Ramos (cell line): ENCODE measurements at regions not wholly inside any gene's neighbourhood (a gene's known extent, or its start where the extent isn't known, plus 50 kb on each side); places are given as distances from the start of the nearest gene placed in this dataset.
"Not testable (repeated sequence)": the region's sequence is repeated elsewhere in the genome, so short reads cannot be mapped to it uniquely, and the experiment has no call there.

Source experiments
- in situ Hi-C: fragments of 300-500 bp; cut with MboI; formaldehyde crosslinking; loops from one replicate; pipeline ENCODE4 v1.14.3; 2022; ENCODE audit warnings: low sequenced_read_pairs; ENCODE audit not compliant: unreplicated experiment

DNA sequence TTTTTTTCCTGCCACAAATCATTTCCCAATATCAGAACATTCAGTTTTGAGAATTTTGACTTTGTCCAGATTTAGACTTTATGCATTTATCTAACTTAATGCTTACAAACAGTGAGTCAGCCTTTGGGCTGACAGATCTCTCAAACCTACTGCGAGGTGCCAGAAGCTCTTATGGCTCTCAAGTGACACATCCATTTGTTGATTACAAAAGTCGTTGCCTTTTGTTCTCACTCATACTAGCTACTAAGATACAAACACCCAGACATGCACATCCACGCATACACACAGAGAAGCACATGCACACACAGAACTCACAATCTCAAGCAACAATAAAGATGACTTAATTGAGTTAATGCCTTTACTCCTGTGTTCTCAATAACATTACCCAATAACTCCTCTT, 1147.5 kb downstream of the DIAPH3 start:
- in situ Hi-C loops: no loop called here

DNA sequence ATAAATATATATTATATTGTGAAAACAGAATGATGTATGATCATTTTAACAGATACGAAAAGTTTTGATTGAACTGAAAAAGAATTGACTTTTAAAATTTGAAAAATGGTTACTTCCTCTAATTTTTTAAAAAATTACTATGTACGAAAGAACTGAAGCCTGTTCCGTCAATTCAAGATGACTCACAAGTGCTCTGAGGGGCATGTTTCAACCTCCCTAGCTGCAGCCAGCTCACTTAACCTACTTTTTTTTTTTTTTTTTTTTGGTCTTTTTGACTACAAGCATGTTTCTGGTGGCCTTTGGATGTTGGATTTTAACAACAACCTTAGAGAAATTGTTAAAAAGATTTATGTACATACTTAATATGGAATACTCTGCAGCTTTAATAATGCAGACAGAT, 1139.3 kb downstream of the DIAPH3 start:
- in situ Hi-C loops: no loop called here

DNA sequence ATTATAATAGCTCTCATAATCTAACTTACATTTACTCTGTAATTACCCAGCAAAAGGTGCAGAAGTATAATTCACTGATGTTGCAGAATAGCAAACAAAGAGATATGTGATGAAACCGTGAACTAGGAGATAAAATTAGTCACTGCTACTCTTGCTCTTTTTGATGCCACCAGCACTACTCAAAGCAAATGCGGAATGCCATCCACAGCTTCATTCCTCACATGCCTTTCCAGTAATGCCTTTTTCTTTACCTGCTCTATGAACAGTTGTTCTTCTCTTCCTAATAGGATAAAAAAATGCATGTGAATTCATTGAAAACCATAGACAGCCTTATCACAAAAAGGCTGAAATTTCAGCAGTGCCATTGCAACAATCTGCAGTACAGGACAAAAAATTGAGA, 1129.5 kb downstream of the DIAPH3 start:
- in situ Hi-C loops: no loop called here

DNA sequence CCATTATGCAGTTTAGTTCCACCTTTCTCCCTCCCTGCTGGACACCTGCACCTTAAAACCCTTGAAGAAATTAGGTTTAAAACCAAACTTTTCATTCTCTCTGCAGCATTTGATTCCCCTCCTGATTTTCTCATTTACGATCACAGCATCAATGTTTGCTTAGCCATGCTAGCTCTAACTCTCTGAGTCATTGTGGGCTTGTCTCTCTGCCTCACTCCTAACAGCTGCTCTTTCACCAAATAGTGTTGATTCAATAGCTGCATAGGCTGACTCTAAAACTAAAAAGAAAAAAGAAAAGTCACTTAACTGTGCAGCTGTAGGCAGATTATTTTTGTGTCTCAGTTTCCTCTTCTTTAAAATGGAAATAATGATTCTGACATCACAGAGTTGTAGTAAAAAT, 1124.9 kb downstream of the DIAPH3 start:
- in situ Hi-C loops: no loop called here

DNA sequence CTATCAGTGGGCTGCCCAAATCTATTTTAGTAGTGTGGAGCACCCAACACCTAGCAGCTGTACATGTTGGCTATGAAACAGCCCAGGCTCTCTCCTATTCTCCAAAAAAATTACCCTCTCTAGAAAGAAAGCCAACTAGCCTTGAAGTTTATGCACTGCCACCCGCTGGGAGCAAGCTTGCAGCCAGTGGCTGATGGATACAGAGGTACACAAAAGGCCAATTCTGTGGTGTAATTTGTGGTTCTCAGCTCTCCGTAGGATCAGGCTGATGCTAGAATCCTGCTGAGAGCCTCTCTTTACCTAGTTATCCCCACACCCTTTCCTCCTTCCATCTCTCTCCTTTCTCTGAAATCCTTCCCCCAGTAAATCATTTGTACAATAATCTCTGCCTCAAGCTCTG, 1120.7 kb downstream of the DIAPH3 start:
- in situ Hi-C loops: no loop called here

DNA sequence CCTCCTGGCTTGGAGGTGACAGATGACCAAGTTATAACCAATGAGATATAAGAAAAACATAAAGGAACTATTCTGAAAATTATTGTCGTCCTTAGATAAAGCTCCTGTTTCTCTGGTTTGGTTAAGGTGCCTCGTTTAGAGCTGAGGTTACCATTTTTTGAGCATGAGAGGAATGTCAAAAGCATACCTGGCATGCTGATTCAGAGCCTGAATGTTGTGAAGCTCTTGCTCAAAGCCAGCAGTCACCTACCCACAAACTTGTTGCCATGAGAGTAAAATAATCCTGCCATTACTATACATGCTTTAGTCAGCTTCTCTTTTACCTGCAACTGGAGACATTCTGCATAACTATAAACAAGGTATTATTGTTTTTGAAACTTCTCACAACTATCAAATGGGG, 1116.2 kb downstream of the DIAPH3 start:
- in situ Hi-C loops: no loop called here

DNA sequence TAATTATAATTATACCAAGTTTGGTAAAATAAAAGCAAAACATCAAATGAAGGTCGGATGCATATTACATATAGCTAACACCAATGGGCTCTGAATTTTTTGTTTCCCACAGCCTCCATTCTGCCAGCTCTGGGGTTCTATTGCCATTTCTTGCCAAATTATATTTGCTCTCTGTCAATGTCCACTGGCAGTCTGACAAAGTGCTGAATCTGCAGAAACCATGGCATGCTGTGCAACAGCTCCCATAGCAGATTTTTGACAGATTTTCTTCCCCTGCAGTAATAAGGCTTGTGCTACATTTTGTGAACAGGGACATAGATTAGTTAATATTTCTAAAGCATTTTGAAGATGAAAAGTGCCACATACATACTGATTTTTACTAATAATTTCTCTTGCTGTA, 1102.1 kb downstream of the DIAPH3 start:
- in situ Hi-C loops: no loop called here

DNA sequence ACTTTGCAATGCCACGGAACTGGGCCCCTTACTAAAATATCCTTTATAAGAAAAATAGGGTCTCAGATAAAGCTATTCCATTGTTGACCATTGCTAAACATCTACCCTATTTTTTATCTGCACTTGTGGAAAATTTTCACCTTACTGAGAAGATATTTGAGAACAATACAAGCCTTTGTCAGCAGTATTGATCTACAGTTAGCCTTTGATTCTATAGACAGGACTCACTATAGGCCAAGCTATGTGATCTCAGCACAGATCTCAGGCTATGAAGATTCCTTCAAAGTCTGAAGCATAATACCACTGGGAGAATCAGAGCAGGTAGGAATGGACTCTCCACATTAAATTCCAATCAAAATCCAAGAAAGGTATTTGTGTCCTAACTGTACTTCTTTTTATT, 1099.7 kb downstream of the DIAPH3 start:
- in situ Hi-C loops: no loop called here

DNA sequence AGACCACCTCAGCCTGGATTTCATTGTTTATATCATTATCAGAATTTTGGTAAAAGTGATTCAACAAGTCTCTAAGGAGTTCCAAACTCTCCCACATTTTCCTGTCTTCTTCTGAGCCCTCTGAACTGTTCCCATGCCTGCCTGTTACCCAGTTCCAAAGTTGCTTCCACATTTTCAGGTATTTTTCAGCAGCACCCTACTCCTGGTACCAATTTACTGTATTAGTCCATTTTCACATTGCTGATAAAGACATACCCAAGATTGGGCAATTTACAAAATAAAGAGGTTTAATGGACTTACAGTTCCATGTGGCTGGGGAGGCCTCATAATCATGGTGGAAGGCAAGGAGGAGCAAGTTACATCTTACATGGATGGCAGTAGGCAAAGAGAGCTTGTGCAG, 1087.3 kb downstream of the DIAPH3 start:
- in situ Hi-C loops: not testable (repeated sequence)

DNA sequence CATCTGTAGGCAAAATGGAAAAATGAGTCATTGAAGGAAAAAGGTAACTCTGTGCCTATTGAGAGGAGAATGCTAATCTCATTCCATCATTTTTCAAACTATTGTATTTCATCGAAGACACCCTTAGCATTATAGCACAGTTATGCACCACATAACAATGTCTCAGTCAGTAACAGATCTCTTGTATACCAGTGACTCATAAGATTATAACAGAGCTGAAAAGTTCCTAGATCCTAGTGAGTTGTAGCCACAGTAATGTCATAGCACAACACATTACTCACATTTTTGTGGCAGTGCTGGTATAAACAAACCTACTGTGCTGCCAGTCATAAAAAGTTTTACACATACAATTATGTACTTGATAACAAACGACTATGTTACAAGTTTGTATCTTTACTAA, 1077.6 kb downstream of the DIAPH3 start:
- in situ Hi-C loops: no loop called here

DNA sequence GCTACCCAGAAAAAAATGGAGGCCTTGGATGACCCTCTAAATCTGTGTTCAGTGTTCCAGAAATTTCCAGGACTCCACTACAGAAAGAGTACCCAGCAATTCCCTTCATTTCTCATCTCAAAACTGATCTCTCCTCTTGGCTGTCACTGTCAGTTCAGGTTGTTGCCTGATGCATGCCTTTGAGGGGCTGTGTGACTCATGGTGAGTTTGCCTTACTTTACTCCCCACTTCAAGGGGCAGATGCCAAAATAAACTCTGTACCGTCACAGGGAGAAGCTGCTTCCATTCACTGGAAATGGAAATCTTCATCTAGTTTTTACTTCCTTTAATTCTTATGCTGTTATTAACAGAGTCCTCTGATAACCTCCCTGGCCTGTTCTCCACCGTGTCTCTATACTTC, 1075.0 kb downstream of the DIAPH3 start:
- in situ Hi-C loops: no loop called here

DNA sequence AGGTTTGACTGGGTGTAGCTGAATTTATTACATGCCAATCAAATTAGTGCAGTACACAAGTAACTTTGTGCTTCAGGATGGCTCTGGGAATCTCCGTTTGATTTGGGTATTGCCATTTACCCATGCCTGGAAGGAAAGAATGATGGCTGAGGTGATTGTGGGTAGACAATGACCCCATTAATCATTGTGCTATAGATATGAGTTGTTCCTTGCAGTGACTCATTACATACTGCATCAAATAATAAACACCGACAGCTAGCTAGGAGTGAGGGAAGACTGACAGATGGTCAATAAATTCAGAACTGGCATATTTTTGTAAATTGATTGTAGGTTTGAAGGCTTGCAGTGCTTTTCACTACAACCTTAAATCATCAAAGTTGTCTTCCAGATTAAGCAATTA, 1069.5 kb downstream of the DIAPH3 start:
- in situ Hi-C loops: no loop called here

DNA sequence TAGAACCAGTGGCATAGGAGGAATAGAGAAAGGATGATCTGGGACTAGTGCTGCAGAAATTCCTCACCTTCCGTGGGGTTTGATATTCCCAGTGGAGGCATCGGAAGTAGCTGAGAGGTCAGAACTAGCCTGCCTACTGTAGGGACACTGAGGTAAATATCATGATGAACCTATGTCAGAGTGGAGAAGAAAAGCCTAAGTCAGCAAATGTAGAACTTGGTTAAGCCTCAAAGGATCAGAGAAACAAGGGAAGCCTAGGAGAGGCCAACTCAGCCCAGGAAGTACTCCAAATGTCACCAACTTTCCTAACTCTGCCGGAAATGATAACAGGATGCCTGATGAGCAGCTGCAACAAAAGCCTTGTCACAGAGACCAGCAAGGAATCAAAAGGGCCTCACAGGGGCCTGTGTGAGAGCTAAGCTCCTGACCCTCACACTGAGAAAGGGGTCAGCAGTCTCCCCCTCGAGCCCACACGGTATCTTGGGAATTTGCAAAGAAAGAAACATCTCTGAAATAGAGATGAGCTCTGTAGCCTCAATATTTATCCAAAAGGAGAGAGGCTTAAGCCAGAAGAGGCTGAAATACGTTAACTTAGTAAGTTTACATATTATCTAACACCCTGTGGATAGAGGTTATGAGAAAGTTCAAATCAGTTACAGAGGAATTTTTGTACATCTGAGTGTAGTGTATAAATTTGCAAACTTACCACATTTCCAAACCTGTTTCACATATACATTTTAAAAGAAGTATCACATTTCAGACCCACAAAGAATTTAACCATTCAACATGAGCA, 1064.3 kb downstream of the DIAPH3 start:
- in situ Hi-C loops: no loop called here

DNA sequence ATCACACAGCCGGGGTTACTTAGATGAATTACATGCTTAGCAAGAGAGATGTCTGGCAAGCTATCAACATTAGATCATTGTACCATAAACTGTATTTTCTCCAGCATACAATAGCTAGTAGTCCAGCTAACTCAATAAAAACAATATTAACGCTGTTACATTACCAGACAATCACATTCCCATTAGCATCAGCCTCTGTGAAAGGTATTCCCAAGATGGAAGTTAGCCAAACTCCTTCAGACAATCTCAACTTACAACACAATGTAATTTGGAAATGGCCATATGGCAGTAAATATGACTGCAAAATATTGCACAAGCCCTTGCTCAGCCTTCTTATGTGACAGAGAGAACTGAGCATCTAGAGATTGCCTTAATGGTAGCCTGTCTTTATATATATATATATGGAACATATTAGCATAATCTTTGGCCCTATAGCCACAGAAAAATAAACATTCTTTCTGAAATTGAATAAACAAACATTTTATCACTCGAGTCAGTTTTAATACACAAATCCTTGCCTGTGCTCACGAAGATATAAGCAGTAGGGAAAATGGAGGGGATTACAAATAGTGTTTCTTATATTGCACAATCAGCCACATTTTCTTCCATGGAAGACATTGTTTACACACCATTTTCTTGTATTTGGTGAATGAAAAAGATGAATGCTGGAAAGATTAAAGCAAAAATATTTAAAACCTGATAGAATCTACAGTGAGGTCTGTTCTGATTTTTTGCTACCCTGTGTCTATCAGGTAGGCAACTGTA, 1060.5 kb downstream of the DIAPH3 start:
- in situ Hi-C loops: no loop called here

DNA sequence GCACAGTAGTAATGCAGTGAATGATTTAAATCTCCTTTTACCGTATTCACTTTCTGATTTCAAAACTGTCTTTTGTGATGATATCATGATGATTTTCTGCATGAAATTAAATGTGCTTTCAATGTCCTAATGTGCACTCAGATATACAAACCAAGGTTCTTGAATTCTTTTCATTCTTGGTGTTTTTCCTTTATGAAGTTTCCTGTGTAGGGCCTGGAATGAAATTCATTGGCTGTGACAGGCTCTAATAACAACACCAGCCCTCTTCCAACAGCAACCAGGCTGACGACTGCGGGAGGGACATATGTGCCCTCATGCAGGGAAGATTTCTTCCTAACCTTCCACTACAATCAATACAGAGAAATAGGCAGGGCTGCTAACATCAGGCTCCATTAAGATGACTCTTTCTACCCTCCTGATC, 1052.0 kb downstream of the DIAPH3 start:
- in situ Hi-C loops: no loop called here

DNA sequence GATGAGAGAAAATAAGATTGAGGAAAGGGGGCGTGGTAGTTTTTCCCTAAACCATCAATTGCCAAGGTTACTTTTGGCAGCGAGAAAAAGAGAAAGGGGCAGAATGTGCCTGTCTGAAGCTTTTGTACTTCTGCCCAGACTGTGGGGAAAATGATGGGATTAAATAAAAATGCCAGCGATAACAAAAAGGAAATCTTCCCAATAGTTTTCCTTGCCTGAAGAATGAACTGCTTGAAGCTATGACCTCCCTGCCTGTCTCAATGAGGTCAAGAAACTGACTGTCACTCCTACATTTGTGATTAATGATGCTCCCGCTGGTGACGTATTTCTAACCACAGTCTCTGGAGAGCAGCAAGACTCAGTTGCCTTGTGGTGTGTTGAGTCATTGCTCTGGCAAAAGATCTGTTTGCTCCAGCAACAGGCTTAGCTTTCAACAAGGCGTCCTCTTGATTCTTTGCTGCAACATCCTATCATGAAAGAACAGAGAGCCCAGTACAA, 1051.5 kb downstream of the DIAPH3 start:
- in situ Hi-C loops: no loop called here

DNA sequence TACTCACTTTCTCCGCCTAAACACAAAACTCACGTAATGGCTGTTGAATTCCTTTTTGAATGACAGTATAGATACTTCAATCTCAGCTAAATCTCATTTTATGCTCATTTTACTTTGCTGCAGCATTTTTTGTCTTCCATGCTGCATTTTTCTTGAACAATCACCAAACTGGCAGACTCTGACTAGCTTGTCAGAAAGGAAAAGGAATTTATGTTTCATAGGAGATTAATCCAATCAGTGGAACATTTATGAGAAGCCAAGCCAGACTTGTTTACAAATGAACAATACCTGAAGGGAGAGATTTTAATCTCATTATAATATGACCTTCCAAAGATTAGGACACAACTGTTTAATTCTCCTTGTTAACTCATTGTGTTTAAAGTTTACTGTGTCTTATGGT, 1044.3 kb downstream of the DIAPH3 start:
- in situ Hi-C loops: no loop called here

DNA sequence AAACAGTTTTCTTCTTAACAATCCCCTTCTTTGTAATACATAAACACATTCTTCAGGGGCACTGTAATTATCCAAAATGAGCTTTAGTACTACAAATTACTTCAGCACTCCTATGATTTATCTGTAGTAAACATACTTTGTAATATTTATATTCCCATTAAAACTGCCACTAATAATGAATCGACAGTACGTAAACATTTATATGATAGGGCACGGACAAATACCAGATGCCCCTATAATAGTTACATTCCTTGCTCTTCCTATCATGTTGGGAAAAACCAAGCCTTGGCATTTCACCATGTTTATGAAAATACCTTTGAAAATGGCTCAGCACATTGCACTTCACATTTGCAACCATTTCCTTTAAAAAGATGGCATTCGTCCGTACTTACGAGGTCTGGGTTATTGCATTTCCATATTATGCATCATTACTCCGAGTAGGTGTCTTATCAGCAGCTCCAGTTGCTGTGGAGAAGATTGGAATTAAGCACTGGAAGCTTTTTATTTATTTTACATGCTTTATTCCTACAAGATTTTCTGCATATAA, 1043.4 kb downstream of the DIAPH3 start:
- in situ Hi-C loops: no loop called here

DNA sequence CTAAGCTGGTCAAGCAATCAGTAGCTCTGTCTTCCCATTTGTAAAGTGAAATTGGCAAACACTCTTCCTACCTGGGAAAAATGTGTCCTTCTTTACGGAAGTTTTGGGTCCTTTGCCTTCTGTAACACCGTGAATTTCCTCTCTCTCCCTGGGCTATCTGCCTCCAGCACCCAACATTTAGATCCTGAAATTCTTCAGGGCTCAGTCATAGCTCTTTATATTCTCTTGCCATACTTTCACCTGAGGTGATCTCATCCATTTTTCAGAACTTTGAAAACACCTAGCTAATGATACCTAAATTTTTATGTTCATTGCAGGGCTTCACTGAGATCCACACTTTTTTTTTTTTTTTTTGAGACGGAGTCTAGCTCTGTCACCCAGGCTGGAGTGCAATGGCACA, 1042.2 kb downstream of the DIAPH3 start:
- in situ Hi-C loops: no loop called here

DNA sequence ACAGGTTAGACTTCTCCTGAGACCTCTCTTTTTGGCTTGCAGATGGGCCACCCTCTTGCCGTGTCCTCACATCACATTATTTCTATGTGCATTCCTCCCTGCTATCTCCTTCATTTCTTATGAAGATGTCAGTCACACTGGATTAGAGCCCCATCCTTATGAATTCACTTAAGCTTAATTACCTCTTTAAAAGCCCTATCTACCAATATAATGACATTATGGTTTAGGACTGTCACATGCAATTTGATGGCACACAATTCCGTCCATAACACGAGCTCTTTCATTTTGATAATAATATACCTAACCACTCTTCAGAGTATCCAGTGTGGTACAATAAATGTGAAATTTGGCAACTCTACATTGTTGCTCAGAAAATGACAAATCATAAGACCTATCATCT, 1037.3 kb downstream of the DIAPH3 start:
- in situ Hi-C loops: no loop called here

DNA sequence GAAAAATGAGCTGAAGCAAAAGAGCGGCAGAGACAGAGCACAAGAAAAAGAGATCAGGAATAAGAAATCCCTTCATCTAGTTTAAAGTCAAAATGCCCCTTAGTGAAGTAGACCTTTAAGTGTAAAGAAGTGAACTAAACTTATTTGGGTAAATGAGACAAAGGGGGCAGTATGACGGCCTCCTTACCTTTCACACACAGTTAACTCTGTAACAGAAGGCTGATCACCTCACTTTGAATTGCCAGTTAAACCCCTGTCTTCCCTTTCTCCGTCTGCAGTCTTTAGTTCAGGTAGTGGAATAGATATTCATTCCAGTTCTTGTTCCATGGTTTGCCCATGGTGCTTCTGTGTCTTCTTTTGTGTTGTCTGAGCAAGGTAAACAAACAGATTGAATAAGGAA, 1029.8 kb downstream of the DIAPH3 start:
- in situ Hi-C loops: no loop called here
